ENCODE measurements at regions not wholly inside any gene's neighbourhood (a gene's known extent, or its start where the extent isn't known, plus 50 kb on each side); places are given as distances from the start of the nearest gene placed in this dataset.

- no peak for TF ChIP-seq CTCF (IDR thresholded peaks at IDR 0.05; ENCODE audit: insufficient read depth, low read depth, low read length)
- peak; percentile 25 for DNase-seq (ENCODE audit: low read depth)
- no peak overlapping the region for H3K4me3 ChIP-seq (ENCODE audit: low read depth, low read length)
Observed at GRCh38 chr2:62293490-62294271, 97.8 kb downstream of the B3GNT2 start.

- no peak for DNase-seq (ENCODE audit: low read depth)
- no peak overlapping the region for H3K4me3 ChIP-seq (ENCODE audit: low read depth, low read length)
- no peak for TF ChIP-seq CTCF (IDR thresholded peaks at IDR 0.05; ENCODE audit: insufficient read depth, low read depth, low read length)
Observed at GRCh38 chr2:62293151-62293489, 97.2 kb downstream of the B3GNT2 start.

- no peak for TF ChIP-seq CTCF (IDR thresholded peaks at IDR 0.05; ENCODE audit: insufficient read depth, low read depth, low read length)
- no peak overlapping the region for H3K4me3 ChIP-seq (ENCODE audit: low read depth, low read length)
- peak; percentile 51 for DNase-seq (ENCODE audit: low read depth)
Observed at GRCh38 chr2:62292190-62292589, 96.3 kb downstream of the B3GNT2 start.

DNA sequence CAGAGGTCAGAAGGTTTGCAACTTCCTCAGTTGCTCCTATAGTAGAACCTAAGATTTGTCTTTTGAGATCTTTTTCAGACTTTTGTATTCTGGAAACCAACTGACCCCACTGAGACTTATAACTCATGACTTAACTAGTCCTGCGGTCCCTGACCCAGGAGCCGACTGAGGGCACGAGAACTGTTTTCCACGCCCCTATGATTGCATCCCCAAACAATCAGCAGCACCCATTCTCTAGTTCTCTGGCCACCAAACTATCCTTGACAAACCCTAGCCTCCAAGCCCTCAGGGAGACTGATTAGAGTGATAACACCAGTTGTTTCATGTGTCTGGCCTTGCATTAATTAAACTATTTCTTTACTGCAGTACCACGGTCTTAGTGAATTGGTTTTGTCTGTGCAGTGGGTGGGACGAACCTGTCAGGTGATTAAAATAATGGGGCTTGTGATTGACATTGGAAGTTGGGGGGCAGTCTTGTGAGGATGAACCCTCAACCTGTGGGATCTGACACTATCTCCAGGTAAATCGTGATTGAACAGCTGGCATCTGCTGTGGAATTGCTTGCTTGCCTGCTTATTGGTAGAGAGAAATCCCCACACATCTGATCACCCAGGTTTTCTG lies 95.7 kb downstream of the B3GNT2 start:
- no peak for TF ChIP-seq CTCF (IDR thresholded peaks at IDR 0.05; ENCODE audit: insufficient read depth, low read depth, low read length)
- H3K4me3 ChIP-seq (ENCODE audit: low read depth, low read length) = no peak overlapping the region
- DNase-seq (ENCODE audit: low read depth) = no peak

DNA sequence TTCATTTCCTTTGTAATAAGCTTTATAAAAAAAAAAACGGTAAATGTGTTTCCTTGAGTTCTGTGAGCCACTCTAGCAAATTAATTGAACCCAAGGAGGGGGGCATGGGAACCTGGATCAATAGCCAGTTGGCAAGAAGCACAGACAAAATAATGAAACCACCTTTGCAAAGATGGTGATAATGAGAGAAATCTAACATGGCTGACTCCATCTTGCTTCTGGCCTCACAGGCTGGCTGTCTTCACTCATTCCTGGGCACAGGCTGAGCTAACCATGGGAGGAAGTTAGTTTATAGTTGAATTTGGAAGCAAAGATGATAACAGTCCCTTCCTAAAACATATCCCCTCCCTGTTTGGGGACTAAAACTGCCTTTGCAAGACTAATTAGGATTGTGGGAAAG lies 95.1 kb downstream of the B3GNT2 start:
- TF ChIP-seq CTCF (IDR thresholded peaks at IDR 0.05; ENCODE audit: insufficient read depth, low read depth, low read length) = no peak
- DNase-seq (ENCODE audit: low read depth) = no peak
- no peak overlapping the region for H3K4me3 ChIP-seq (ENCODE audit: low read depth, low read length)

GRCh38 chr2:62287899-62288880 lies 92.3 kb downstream of the B3GNT2 start:
- no peak for TF ChIP-seq CTCF (IDR thresholded peaks at IDR 0.05; ENCODE audit: insufficient read depth, low read depth, low read length)
- no peak overlapping the region for H3K4me3 ChIP-seq (ENCODE audit: low read depth, low read length)
- no peak for DNase-seq (ENCODE audit: low read depth)

Measured in fibroblast of villous mesenchyme (primary cell).